ENCODE measurements at regions not wholly inside any gene's neighbourhood (a gene's known extent, or its start where the extent isn't known, plus 50 kb on each side); places are given as distances from the start of the nearest gene placed in this dataset.

GRCh38 chr4:136484996-136485395 lies 1047.3 kb downstream of the PCDH18 start:
- no peak for DNase-seq

- no peak for DNase-seq
Observed at GRCh38 chr4:136476753-136477152, 1055.5 kb downstream of the PCDH18 start.

GRCh38 chr4:136471051-136471450 lies 1061.2 kb downstream of the PCDH18 start:
- no peak for DNase-seq

GRCh38 chr4:136465691-136466090 lies 1066.6 kb downstream of the PCDH18 start:
- no peak for DNase-seq

GRCh38 chr4:136463941-136464340 lies 1068.4 kb downstream of the PCDH18 start:
- no peak for DNase-seq

GRCh38 chr4:136461533-136461932 lies 1070.8 kb downstream of the PCDH18 start:
- DNase-seq = no peak

- DNase-seq = no peak
Observed at GRCh38 chr4:136458326-136458725, 1074.0 kb downstream of the PCDH18 start.

GRCh38 chr4:136457577-136457976 lies 1074.7 kb downstream of the PCDH18 start:
- no peak for DNase-seq

GRCh38 chr4:136457004-136457403 lies 1075.3 kb downstream of the PCDH18 start:
- no peak for DNase-seq

- DNase-seq = no peak
Observed at GRCh38 chr4:136443006-136443405, 1089.3 kb downstream of the PCDH18 start.

GRCh38 chr4:136442447-136442846 lies 1089.8 kb downstream of the PCDH18 start:
- no peak for DNase-seq

- DNase-seq = no peak
Observed at GRCh38 chr4:136441629-136442282, 1090.5 kb downstream of the PCDH18 start.

- no peak for DNase-seq
Observed at GRCh38 chr4:136438645-136439044, 1093.6 kb downstream of the PCDH18 start.

- DNase-seq = no peak
Observed at GRCh38 chr4:136424052-136424451, 1108.2 kb downstream of the PCDH18 start.

GRCh38 chr4:136414981-136415380 lies 1117.3 kb downstream of the PCDH18 start:
- DNase-seq = no peak

- DNase-seq = no peak
Observed at GRCh38 chr4:136412708-136413107, 1119.6 kb downstream of the PCDH18 start.

- no peak for DNase-seq
Observed at GRCh38 chr4:136400829-136401228, 1131.5 kb downstream of the PCDH18 start.

- no peak for DNase-seq
Observed at GRCh38 chr4:136395212-136395722, 1137.0 kb downstream of the PCDH18 start.

- DNase-seq = no peak
Observed at GRCh38 chr4:136392576-136392975, 1139.7 kb downstream of the PCDH18 start.

GRCh38 chr4:136390824-136391223 lies 1141.5 kb downstream of the PCDH18 start:
- DNase-seq = no peak

- no peak for DNase-seq
Observed at GRCh38 chr4:136383082-136383481, 1149.2 kb downstream of the PCDH18 start.

- DNase-seq = no peak
Observed at GRCh38 chr4:136371231-136371630, 1161.1 kb downstream of the PCDH18 start.

GRCh38 chr4:136369073-136369472 lies 1163.2 kb downstream of the PCDH18 start:
- DNase-seq = no peak

- no peak for DNase-seq
Observed at GRCh38 chr4:136357556-136357955, 1174.7 kb downstream of the PCDH18 start.

GRCh38 chr4:136355970-136356369 lies 1176.3 kb downstream of the PCDH18 start:
- DNase-seq = no peak
